GM12865 (cell line): ENCODE measurements at regions not wholly inside any gene's neighbourhood (a gene's known extent, or its start where the extent isn't known, plus 50 kb on each side); places are given as distances from the start of the nearest gene placed in this dataset.

Experiments used
- DNase-seq: peaks from one replicate; pipeline ENCODE4 v3.0.0; 2010; ENCODE audit warnings: low read depth
- H3K4me3 ChIP-seq: 2 replicates; pipeline ENCODE4 v1.5.1; 2011; ENCODE audit warnings: mild to moderate bottlenecking, low read depth, low read length, control low read depth
- CTCF ChIP-seq: IDR thresholded peaks from 2 replicates; pipeline ENCODE4 v1.5.1; 2011; ENCODE audit warnings: low read length, control low read depth, low read depth, inconsistent platforms; ENCODE audit not compliant: insufficient read depth; ENCODE audit errors: missing control alignments

GRCh38 chr10:69739634-69740033 is 62.1 kb upstream of the COL13A1 start:
- TF ChIP-seq CTCF: no peak
- DNase-seq: no peak
- no peak overlapping the region for H3K4me3 ChIP-seq

GRCh38 chr10:69740126-69740525 is 61.6 kb upstream of the COL13A1 start:
- no peak for TF ChIP-seq CTCF
- no peak overlapping the region for H3K4me3 ChIP-seq
- DNase-seq: no peak

DNA sequence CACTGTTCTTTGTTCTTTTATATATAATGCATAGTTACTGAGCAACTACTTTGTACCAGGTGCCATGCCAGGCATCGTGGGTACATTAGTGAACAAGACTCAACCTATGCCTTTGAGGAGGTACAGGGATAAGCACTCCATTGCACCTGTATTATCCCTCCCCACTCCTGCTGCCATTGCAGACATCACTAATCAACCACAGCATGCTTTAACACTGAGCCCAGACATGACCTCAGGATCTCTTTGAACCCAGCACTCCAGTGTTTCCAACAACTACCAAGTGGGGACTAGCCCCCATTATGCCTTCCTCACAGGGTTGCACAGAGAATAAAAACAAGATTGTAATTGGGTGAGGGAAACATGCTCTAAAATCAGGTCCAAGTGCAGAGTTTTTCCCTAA is 60.5 kb upstream of the COL13A1 start:
- DNase-seq: no peak
- no peak for TF ChIP-seq CTCF
- H3K4me3 ChIP-seq: no peak overlapping the region

GRCh38 chr10:69741671-69742355 is 59.9 kb upstream of the COL13A1 start:
- TF ChIP-seq CTCF: no peak
- no peak for DNase-seq
- H3K4me3 ChIP-seq: no peak overlapping the region

GRCh38 chr10:69742356-69742695 is 59.4 kb upstream of the COL13A1 start:
- no peak for TF ChIP-seq CTCF

DNA sequence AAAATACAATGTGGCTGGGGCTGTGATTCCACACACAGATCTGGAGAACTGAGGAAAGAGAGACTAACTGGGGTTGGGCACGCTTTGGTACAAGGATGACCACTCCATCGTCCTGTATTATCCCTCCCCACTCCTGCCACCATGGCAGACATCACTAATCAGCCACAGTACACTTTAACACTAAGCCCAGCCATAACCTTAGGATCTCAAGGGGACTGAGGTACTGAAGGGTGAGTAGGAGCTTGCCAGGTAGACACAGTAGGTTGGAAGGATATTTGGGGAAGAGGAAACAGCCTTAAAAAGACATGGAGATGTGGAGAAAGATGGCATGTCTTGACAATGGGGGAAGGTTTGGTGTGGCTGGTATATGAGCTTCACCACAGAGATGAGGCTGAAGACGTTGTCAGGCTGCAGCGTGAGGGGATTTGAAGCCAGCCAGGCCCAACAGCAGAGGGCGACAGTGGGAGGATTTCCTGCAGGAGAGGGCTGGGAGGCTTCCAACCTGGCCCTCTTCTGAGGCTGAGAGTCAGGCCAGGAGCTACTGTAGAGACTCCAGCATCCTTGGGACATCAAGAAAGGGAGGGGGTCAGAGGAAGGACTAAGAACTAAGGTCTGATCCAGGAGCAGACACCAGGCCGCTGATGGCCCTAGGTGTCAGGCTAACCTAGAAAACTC is 58.6 kb upstream of the COL13A1 start:
- H3K4me3 ChIP-seq: no peak overlapping the region
- DNase-seq: no peak
- TF ChIP-seq CTCF: peak; percentile 36

More at GRCh38 chr10:69742356-69742695, 59.4 kb upstream of the COL13A1 start:
- H3K4me3 ChIP-seq: no peak overlapping the region
- no peak for DNase-seq

DNA sequence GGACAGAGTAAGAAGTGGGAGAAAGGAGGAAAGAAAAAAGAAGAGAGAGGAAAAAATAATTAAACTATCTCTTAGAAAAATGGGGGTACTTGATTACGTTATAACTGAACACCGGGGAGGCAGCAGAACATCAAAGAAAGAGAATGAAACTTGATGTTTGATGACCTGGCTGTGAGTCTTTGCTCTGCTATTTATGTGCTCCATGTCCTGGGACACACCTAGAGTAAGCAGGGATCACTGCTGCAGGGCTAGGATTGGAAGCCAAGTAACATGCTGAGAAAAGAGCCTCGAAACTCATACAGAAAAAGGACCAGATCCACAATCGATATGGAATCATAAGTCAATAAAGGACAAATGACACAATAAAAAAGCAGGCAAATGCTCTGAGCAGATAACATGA is 56.7 kb upstream of the COL13A1 start:
- no peak overlapping the region for H3K4me3 ChIP-seq
- no peak for DNase-seq
- no peak for TF ChIP-seq CTCF
